Motor neuron (in vitro differentiated cells): ENCODE measurements at regions not wholly inside any gene's neighbourhood (a gene's known extent, or its start where the extent isn't known, plus 50 kb on each side); places are given as distances from the start of the nearest gene placed in this dataset.
"Not testable (repeated sequence)": the region's sequence is repeated elsewhere in the genome, so short reads cannot be mapped to it uniquely, and the experiment has no call there.

Experiments
- ATAC-seq, 8 experiments: fragments of 200-7000 bp; cut with Tn5 transposase; replicated peaks in 6 of 8; 2 replicates each; pipeline ENCODE4 v1.8.0; 2021; ENCODE audit warnings: mild to moderate bottlenecking in 8 of 8, moderate library complexity in 8 of 8
- H3K27ac ChIP-seq, 2 donors: fragments of 250-450 bp; sonication (Bioruptor Pico); 2 replicates each; pipeline ENCODE4 v1.9.0; 2021; ENCODE audit warnings: antibody characterized with exemption in 2 of 2, mild to moderate bottlenecking in 2 of 2, moderate library complexity in 1 of 2
- H3K4me1 ChIP-seq, 2 donors: fragments of 250-450 bp; sonication (Bioruptor Pico); replicated peaks in 1 of 2; 2 replicates each; pipeline ENCODE4 v1.6.1; 2021; ENCODE audit warnings: antibody characterized with exemption in 2 of 2, mild to moderate bottlenecking in 2 of 2, moderate library complexity in 1 of 2
- H3K4me3 ChIP-seq, 5 donors: fragments of 250-450 bp; sonication (Bioruptor Pico); 2 replicates each; pipeline ENCODE4 v1.9.0; 2021; ENCODE audit warnings: antibody characterized with exemption in 5 of 5, mild to moderate bottlenecking in 5 of 5, moderate library complexity in 4 of 5
- WGBS, 10 experiments: fragments of 450-650 bp; shearing (Covaris generic); methylation state at CpG; one replicate each; pipeline ENCODE4 v1.0.0; 2022; 5-methylcytosine and 5-hydroxymethylcytosine counted together
- in situ Hi-C, 9 experiments: fragments of 400-800 bp; cut with MboI; loops; one replicate each; pipeline ENCODE4 v1.15.0; 2021; ENCODE audit warnings: low sequenced_read_pairs in 9 of 9, low pct_unique_long_range_greater_than_20kb in 2 of 9; ENCODE audit not compliant: unreplicated experiment in 9 of 9

DNA sequence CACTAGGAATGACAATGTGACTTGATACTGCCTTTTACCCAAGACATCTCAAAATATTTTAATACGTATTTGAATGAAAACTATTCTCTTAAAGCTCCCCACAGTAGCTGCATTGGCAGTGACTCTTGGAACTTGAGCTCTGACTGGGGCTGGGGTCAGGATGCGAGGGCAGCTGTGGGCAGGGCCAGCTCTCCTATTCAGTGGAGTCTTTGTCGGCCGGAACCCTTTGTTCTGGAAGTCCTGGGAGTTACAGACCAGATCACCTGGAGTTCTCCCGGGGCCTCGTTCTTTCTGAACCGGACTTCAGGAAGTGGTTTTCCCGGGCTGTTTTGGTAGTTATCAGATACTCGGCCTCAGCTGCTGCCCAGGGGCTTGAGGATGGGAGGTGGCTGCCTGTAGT is 84.9 kb downstream of the NPIPB11 start:
- 53 to 100% (median 93%) methylated on average over 1 to 8 of the region's 9 CpGs; no CpG with 5 or more reads in 3 of the 10 experiments for WGBS, 10 experiments
- in situ Hi-C loops, result no loop called here
- no peak for ATAC-seq
- no peak overlapping the region for H3K27ac ChIP-seq
- no peak overlapping the region for H3K4me3 ChIP-seq
- H3K4me1 ChIP-seq, result peaks cover 2 to 14% of the 10 kb centered on the region in 2 donors

- in situ Hi-C loops, result no loop called here
- WGBS, 10 experiments, result 80 to 100% (median 100%) methylated on average over 2 to 5 of the region's 18 CpGs; no CpG with 5 or more reads in 7 of the 10 experiments
- ATAC-seq, result no peak
- Histone ChIP-seq H3K4me1 (peaks cover 2 to 14% of the 10 kb centered on the region in 2 donors), H3K4me3 (no peak overlapping the region), H3K27ac (no peak overlapping the region)
Measured at GRCh38 chr16:29321000-29321393, 85.5 kb downstream of the NPIPB11 start.

GRCh38 chr16:29320274-29320999 is 86.1 kb downstream of the NPIPB11 start:
- in situ Hi-C loops, result no loop called here
- H3K27ac ChIP-seq, result no peak overlapping the region
- no peak for ATAC-seq
- no peak overlapping the region for H3K4me3 ChIP-seq
- WGBS, 10 experiments, result 86 to 97% (median 87%) methylated on average over 1 to 6 of the region's 14 CpGs; no CpG with 5 or more reads in 7 of the 10 experiments
- H3K4me1 ChIP-seq, result peaks cover 2 to 14% of the 10 kb centered on the region in 2 donors

GRCh38 chr16:29319726-29320125 is 86.8 kb downstream of the NPIPB11 start:
- 77 to 100% (median 89%) methylated on average over 2 to 6 of the region's 10 CpGs; no CpG with 5 or more reads in 4 of the 10 experiments for WGBS, 10 experiments
- ATAC-seq, result peak in 1 of 8 experiments; percentile 10
- H3K4me1 ChIP-seq, result peaks cover 2 to 14% of the 10 kb centered on the region in 2 donors
- in situ Hi-C loops, result no loop called here
- no peak overlapping the region for H3K4me3 ChIP-seq
- H3K27ac ChIP-seq, result no peak overlapping the region

DNA sequence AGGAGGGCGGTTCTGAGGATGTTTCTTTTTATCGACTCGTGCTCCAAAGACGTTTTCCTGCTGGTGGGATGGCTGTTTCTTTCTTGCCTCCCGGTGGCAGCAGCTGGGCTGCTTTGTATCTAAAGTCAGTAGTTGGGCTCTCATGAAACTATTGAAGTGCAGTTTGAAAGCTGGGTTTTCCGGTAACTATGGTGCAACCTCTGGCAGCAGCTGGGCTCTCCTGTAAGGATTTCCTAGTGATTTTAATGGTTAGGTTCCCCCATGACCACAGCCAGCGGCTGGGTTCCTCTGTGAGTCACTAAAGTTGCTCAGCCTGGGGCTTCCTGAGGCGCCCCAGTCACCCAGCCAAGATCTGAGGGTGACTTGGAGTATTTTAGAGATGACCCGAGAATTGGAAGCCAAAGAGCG is 87.9 kb downstream of the NPIPB11 start:
- peak in 3 of 8 experiments; percentile 41 to 72 (median 48) for ATAC-seq
- 20 to 92% (median 29%) methylated on average over 1 to 7 of the region's 10 CpGs; no CpG with 5 or more reads in 1 of the 10 experiments for WGBS, 10 experiments
- H3K4me1 ChIP-seq, result peaks cover 4 to 17% of the 10 kb centered on the region in 2 donors
- H3K27ac ChIP-seq, in situ Hi-C loops, H3K4me3 ChIP-seq: not testable (repeated sequence)

- WGBS, 10 experiments, result 54 to 100% (median 95%) methylated on average over 3 to 13 of the region's 16 CpGs; no CpG with 5 or more reads in 7 of the 10 experiments
- ATAC-seq, result peak in 1 of 8 experiments; percentile 72
- in situ Hi-C loops, result no loop called here
Measured at GRCh38 chr16:29318037-29318436, 88.5 kb downstream of the NPIPB11 start.

GRCh38 chr16:29317269-29317668 is 89.2 kb downstream of the NPIPB11 start:
- 86% methylated on average over 8 of the region's 13 CpGs; no CpG with 5 or more reads in 9 of the 10 experiments for WGBS, 10 experiments
- peaks cover 11 to 23% of the 10 kb centered on the region in 2 donors for H3K4me1 ChIP-seq
- no peak overlapping the region for H3K27ac ChIP-seq
- in situ Hi-C loops, result no loop called here
- H3K4me3 ChIP-seq, result no peak overlapping the region
- ATAC-seq, result no peak

More at GRCh38 chr16:29318037-29318436, 88.5 kb downstream of the NPIPB11 start:
- peaks cover 9 to 22% of the 10 kb centered on the region in 2 donors for H3K4me1 ChIP-seq
- no peak overlapping the region for H3K4me3 ChIP-seq
- H3K27ac ChIP-seq, result no peak overlapping the region

GRCh38 chr16:29316761-29317183 is 89.7 kb downstream of the NPIPB11 start:
- H3K27ac ChIP-seq, result no peak overlapping the region
- in situ Hi-C loops, result no loop called here
- H3K4me1 ChIP-seq, result peaks cover 11 to 22% of the 10 kb centered on the region in 2 donors
- peak in 5 of 8 experiments; percentile 36 to 55 (median 46) for ATAC-seq
- no peak overlapping the region for H3K4me3 ChIP-seq
- 40 to 100% (median 89%) methylated on average over 1 to 7 of the region's 12 CpGs; no CpG with 5 or more reads in 6 of the 10 experiments for WGBS, 10 experiments

GRCh38 chr16:29315916-29316517 is 90.5 kb downstream of the NPIPB11 start:
- in situ Hi-C loops, result no loop called here
- 65 to 100% (median 86%) methylated on average over 1 to 4 of the region's 12 CpGs; no CpG with 5 or more reads in 5 of the 10 experiments for WGBS, 10 experiments

DNA sequence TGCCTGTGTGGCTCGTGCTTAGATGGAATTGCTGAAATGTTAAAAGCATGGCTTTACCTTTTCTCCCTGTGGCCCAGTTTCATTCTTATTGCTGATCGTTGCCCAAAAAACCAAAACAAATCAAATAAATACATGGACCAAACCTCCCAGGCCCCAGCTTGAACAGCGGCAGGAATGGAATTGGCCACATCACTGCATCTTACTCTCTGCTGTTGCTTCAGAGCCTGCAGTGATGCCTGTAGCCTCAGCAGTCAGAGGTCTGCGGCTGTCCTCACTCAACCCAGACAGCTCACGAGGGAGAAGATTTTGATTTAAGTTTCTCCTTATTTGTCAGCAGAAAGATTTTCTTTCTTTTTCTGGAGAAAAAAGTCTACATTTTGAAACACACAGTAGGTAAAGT is 91.5 kb downstream of the NPIPB11 start:
- no peak overlapping the region for H3K27ac ChIP-seq
- H3K4me3 ChIP-seq, result no peak overlapping the region
- H3K4me1 ChIP-seq, result peaks cover 11 to 16% of the 10 kb centered on the region in 2 donors
- ATAC-seq, result no peak
- in situ Hi-C loops, result no loop called here
- WGBS, 10 experiments, result 50 to 100% (median 92%) methylated on average over 1 to 2 of the region's 5 CpGs; no CpG with 5 or more reads in 6 of the 10 experiments

More at GRCh38 chr16:29315916-29316517, 90.5 kb downstream of the NPIPB11 start:
- Histone ChIP-seq H3K4me1 (peaks cover 11 to 16% of the 10 kb centered on the region in 2 donors), H3K27ac (no peak overlapping the region), H3K4me3 (no peak overlapping the region)
- ATAC-seq, result peak in 6 of 8 experiments; percentile 40 to 75 (median 62)

GRCh38 chr16:29314292-29314934 is 92.1 kb downstream of the NPIPB11 start:
- H3K27ac ChIP-seq, result no peak overlapping the region
- in situ Hi-C loops, result no loop called here

GRCh38 chr16:29313559-29314048 is 92.9 kb downstream of the NPIPB11 start:
- H3K4me1 ChIP-seq, result peaks cover 11 to 13% of the 10 kb centered on the region in 2 donors
- in situ Hi-C loops, result no loop called here
- H3K27ac ChIP-seq, result no peak overlapping the region
- H3K4me3 ChIP-seq, result no peak overlapping the region
- WGBS, 10 experiments, result 80 to 90% (median 83%) methylated on average over 1 to 2 of the region's 9 CpGs; no CpG with 5 or more reads in 7 of the 10 experiments
- peak in 3 of 8 experiments; percentile 2 to 21 (median 5) for ATAC-seq

More at GRCh38 chr16:29314292-29314934, 92.1 kb downstream of the NPIPB11 start:
- Histone ChIP-seq H3K4me3 (no peak overlapping the region), H3K4me1 (peaks cover 11 to 16% of the 10 kb centered on the region in 2 donors)
- 80 to 100% (median 90%) methylated on average over 1 to 10 of the region's 20 CpGs; no CpG with 5 or more reads in 3 of the 10 experiments for WGBS, 10 experiments
- ATAC-seq, result no peak
